Progenitor cell of endocrine pancreas (in vitro differentiated cells): ENCODE measurements at regions not wholly inside any gene's neighbourhood (a gene's known extent, or its start where the extent isn't known, plus 50 kb on each side); places are given as distances from the start of the nearest gene placed in this dataset.

Experiments
- DNase-seq: peaks from one replicate; pipeline ENCODE4 v3.0.0; 2021; ENCODE audit warnings: low spot score; ENCODE audit not compliant: unreplicated experiment
- H3K27ac Mint-ChIP-seq: 2 replicates; pipeline ENCODE4 v1.8.0; 2021; ENCODE audit warnings: mild to moderate bottlenecking, moderate library complexity, mixed read lengths
- H3K27me3 Mint-ChIP-seq: 2 replicates; pipeline ENCODE4 v1.8.0; 2021; ENCODE audit warnings: mixed read lengths
- H3K36me3 Mint-ChIP-seq: 2 replicates; pipeline ENCODE4 v1.8.0; 2022; ENCODE audit warnings: mixed read lengths; ENCODE audit not compliant: insufficient read depth
- H3K4me1 Mint-ChIP-seq: 2 replicates; pipeline ENCODE4 v1.8.0; 2021; ENCODE audit warnings: low read depth, mixed read lengths
- H3K4me3 Mint-ChIP-seq: 2 replicates; pipeline ENCODE4 v1.8.0; 2021; ENCODE audit warnings: low read depth, mild to moderate bottlenecking, moderate library complexity, mixed read lengths
- H3K9me3 Mint-ChIP-seq: 2 replicates; pipeline ENCODE4 v1.8.0; 2021; ENCODE audit warnings: low read depth, mixed read lengths
- TF ChIP-seq, protein P1 (sequence below): fragments of 200-600 bp; sonication (generic); IDR thresholded peaks from one replicate; pipeline ENCODE4 v1.5.0; 2021; ENCODE audit warnings: antibody characterized with exemption, mild to moderate bottlenecking; ENCODE audit not compliant: unreplicated experiment

DNA sequence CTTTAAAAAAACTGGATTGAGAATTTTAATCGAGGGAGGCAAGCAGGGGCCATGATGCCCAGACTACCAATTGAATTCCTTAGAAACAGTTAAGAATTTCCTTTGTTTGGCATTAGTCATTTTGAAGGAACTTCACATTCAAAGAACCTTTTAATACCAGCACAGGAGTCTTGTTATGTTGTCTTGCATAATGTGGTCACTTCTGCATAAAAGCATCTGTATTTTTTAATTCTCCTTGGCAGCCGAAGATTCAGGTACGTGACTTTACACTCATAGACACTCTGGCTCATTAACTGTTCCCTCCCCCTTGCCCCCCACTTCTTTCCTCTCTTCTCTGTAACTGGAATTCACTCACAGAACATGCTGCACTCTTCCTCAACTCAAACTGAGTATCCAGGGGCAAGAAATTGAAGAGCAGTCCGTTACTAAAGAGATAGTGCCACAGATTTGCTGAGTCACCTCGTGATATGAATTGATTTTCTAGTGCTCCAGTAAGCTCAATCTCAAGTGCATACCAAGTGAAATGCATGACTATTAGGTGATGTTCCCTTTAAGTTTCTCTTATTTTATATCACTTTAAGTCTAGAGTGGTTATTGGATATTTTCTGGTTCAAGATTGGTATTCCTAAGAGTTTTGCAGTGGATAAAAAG lies 572.2 kb upstream of the SOX9 start:
- TF ChIP-seq, protein P1, sequence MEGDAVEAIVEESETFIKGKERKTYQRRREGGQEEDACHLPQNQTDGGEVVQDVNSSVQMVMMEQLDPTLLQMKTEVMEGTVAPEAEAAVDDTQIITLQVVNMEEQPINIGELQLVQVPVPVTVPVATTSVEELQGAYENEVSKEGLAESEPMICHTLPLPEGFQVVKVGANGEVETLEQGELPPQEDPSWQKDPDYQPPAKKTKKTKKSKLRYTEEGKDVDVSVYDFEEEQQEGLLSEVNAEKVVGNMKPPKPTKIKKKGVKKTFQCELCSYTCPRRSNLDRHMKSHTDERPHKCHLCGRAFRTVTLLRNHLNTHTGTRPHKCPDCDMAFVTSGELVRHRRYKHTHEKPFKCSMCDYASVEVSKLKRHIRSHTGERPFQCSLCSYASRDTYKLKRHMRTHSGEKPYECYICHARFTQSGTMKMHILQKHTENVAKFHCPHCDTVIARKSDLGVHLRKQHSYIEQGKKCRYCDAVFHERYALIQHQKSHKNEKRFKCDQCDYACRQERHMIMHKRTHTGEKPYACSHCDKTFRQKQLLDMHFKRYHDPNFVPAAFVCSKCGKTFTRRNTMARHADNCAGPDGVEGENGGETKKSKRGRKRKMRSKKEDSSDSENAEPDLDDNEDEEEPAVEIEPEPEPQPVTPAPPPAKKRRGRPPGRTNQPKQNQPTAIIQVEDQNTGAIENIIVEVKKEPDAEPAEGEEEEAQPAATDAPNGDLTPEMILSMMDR: no peak
- Mint-ChIP-seq H3K36me3 (no peaks in the 10 kb centered on the region), H3K4me3 (no peak overlapping the region), H3K27ac (no peak overlapping the region), H3K4me1 (no peaks in the 10 kb centered on the region), H3K9me3 (no peaks in the 10 kb centered on the region), H3K27me3 (peaks cover 9% of the 10 kb centered on the region)
- DNase-seq: no peak

DNA sequence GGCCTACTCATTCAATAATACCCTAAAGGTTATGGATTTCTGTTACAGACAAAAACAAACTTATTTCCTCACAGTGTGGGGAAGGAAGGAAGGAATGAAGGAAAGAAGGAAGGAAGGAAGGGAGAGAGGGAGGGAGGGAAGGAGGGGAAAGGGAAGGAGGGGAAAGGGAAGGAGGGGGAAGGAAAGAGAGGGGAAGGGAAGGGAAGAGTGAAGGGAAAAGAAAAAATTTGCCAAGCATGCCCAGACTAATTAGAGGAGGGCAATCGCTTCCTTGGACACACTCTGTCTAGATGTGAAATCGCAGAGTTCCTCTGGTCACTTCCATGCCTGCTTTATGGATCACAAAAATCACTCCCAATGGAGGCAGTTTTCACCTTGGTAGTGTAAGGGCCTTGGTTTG lies 570.1 kb upstream of the SOX9 start:
- no peak for DNase-seq
- TF ChIP-seq, protein P1: no peak
- H3K27me3 Mint-ChIP-seq: peaks cover 9% of the 10 kb centered on the region
- no peak overlapping the region for H3K4me3 Mint-ChIP-seq
- no peaks in the 10 kb centered on the region for H3K4me1 Mint-ChIP-seq
- H3K9me3 Mint-ChIP-seq: no peaks in the 10 kb centered on the region
- no peak overlapping the region for H3K27ac Mint-ChIP-seq
- H3K36me3 Mint-ChIP-seq: no peaks in the 10 kb centered on the region

DNA sequence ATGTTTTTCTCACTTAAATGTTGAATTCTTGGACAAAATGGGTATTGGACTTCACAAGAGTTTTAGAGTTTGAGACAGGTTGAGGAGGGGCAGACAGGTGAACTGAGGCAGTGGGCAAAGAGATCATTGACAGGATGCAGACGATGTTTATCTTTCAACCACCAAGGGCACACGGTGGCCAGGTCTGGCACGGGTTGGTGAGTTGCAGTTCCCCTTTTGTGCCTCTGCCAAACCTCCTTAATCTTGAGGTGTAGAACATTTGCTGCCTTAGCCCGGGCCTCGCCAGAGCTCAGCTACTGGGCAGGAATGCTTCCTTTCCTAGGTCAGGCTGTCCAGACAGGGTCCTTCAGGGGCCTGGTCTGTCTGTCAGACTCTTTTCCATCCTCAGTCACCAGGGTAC lies 567.4 kb upstream of the SOX9 start:
- no peak for DNase-seq
- peaks cover 9% of the 10 kb centered on the region for H3K27me3 Mint-ChIP-seq
- H3K4me3 Mint-ChIP-seq: no peak overlapping the region
- no peaks in the 10 kb centered on the region for H3K36me3 Mint-ChIP-seq
- TF ChIP-seq, protein P1: no peak
- H3K4me1 Mint-ChIP-seq: no peaks in the 10 kb centered on the region
- peaks cover 2% of the 10 kb centered on the region for H3K9me3 Mint-ChIP-seq
- no peak overlapping the region for H3K27ac Mint-ChIP-seq

DNA sequence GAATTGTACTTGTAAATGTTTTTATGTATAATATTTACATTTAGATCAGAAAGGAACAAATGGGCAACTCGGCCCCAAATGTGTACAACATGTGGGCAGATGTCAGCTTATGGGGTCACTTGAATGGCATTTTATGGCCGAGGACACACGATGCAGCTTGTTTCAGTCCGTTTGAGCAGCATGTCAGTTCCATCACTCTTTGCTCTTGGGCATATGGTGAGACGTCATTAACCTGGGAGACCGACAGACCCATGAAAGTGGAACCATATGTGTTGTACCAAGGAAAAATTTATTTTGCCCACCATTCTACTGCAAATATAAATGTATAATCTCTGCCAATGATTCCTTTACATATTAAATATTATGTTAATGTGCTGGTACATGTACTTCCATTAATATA lies 561.9 kb upstream of the SOX9 start:
- TF ChIP-seq, protein P1: no peak
- no peaks in the 10 kb centered on the region for H3K36me3 Mint-ChIP-seq
- peaks cover 4% of the 10 kb centered on the region for H3K4me1 Mint-ChIP-seq
- H3K4me3 Mint-ChIP-seq: no peak overlapping the region
- H3K27me3 Mint-ChIP-seq: peaks cover 8% of the 10 kb centered on the region
- no peak for DNase-seq
- H3K27ac Mint-ChIP-seq: no peak overlapping the region
- H3K9me3 Mint-ChIP-seq: peaks cover 2% of the 10 kb centered on the region

DNA sequence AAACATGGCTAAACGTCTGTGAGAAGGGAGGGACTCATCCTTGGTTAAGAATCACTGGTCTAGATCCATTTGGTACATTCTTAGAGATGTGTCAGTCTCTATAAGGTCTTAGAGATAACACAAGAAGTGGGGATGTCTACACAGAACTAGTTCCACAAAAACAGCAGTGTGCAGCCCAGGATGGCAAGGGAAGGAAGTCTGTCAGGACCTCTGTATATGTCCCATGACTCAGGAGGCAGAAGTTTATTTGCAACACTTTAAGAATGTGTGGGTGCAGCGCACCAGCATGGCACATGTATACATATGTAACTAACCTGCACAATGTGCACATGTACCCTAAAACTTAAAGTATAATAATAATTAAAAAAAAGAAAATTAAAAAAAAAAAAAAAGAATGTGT lies 548.5 kb upstream of the SOX9 start:
- H3K4me3 Mint-ChIP-seq: no peak overlapping the region
- no peaks in the 10 kb centered on the region for H3K4me1 Mint-ChIP-seq
- H3K27me3 Mint-ChIP-seq: no peaks in the 10 kb centered on the region
- TF ChIP-seq, protein P1: no peak
- H3K36me3 Mint-ChIP-seq: peaks cover 2% of the 10 kb centered on the region
- H3K27ac Mint-ChIP-seq: no peak overlapping the region
- no peak for DNase-seq
- H3K9me3 Mint-ChIP-seq: peaks cover 7% of the 10 kb centered on the region
